Midbrain (tissue), 1 donor: ENCODE measurements at regions not wholly inside any gene's neighbourhood (a gene's known extent, or its start where the extent isn't known, plus 50 kb on each side); places are given as distances from the start of the nearest gene placed in this dataset.
"Not testable (repeated sequence)": the region's sequence is repeated elsewhere in the genome, so short reads cannot be mapped to it uniquely, and the experiment has no call there.

ENCODE experiments used
- DNase-seq: peaks from one replicate; lab custom pipeline; 2025; lab: John Stamatoyannopoulos, UW

- DNase-seq, result no peak
Observed at GRCh38 chr3:38966811-38967692, 84.7 kb downstream of the SCN11A start.

GRCh38 chr3:38964646-38965045 is 87.1 kb downstream of the SCN11A start:
- no peak for DNase-seq

GRCh38 chr3:38964204-38964603 is 87.5 kb downstream of the SCN11A start:
- no peak for DNase-seq

GRCh38 chr3:38960953-38961622 is 90.7 kb downstream of the SCN11A start:
- peak; percentile 44 for DNase-seq

GRCh38 chr3:38960042-38960622 is 91.6 kb downstream of the SCN11A start:
- no peak for DNase-seq

- no peak for DNase-seq
Observed at GRCh38 chr3:38958026-38958720, 93.6 kb downstream of the SCN11A start.

GRCh38 chr3:38957296-38957695 is 94.4 kb downstream of the SCN11A start:
- DNase-seq, result no peak

GRCh38 chr3:38952721-38953120 is 99.0 kb downstream of the SCN11A start:
- no peak for DNase-seq

GRCh38 chr3:38951167-38951566 is 100.6 kb downstream of the SCN11A start:
- not testable (repeated sequence) for DNase-seq

- DNase-seq, result no peak
Observed at GRCh38 chr3:38950581-38950980, 101.2 kb downstream of the SCN11A start.

GRCh38 chr3:38949994-38950393 is 101.8 kb downstream of the SCN11A start:
- no peak for DNase-seq

- DNase-seq, result no peak
Observed at GRCh38 chr3:38940394-38940793, 111.3 kb downstream of the SCN11A start.

GRCh38 chr3:38925351-38925750 is 109.3 kb upstream of the SCN10A start:
- no peak for DNase-seq

- no peak for DNase-seq
Observed at GRCh38 chr3:38916706-38917105, 100.7 kb upstream of the SCN10A start.

- DNase-seq, result no peak
Observed at GRCh38 chr3:38907426-38907825, 91.4 kb upstream of the SCN10A start.

- no peak for DNase-seq
Observed at GRCh38 chr3:38890426-38890825, 74.4 kb upstream of the SCN10A start.

- DNase-seq, result no peak
Observed at GRCh38 chr3:38878646-38879045, 62.6 kb upstream of the SCN10A start.
